ENCODE measurements at regions not wholly inside any gene's neighbourhood (a gene's known extent, or its start where the extent isn't known, plus 50 kb on each side); places are given as distances from the start of the nearest gene placed in this dataset.

- in situ Hi-C loops (cut with MboI; ENCODE audit: low sequenced_read_pairs) = no loop called here
Observed at GRCh38 chr2:217459680-217460405, 543.0 kb downstream of the TNS1 start.

- in situ Hi-C loops (cut with MboI; ENCODE audit: low sequenced_read_pairs) = no loop called here
Observed at GRCh38 chr2:217459016-217459415, 543.8 kb downstream of the TNS1 start.

GRCh38 chr2:217456016-217456415 is 546.8 kb downstream of the TNS1 start:
- in situ Hi-C loops (cut with MboI; ENCODE audit: low sequenced_read_pairs) = no loop called here

GRCh38 chr2:217452928-217453327 is 549.9 kb downstream of the TNS1 start:
- in situ Hi-C loops (cut with MboI; ENCODE audit: low sequenced_read_pairs) = no loop called here

- in situ Hi-C loops (cut with MboI; ENCODE audit: low sequenced_read_pairs) = no loop called here
Observed at GRCh38 chr2:217451666-217452065, 551.1 kb downstream of the TNS1 start.

GRCh38 chr2:217449444-217449843 is 553.4 kb downstream of the TNS1 start:
- in situ Hi-C loops (cut with MboI; ENCODE audit: low sequenced_read_pairs) = no loop called here

- in situ Hi-C loops (cut with MboI; ENCODE audit: low sequenced_read_pairs) = no loop called here
Observed at GRCh38 chr2:217448860-217449259, 553.9 kb downstream of the TNS1 start.

GRCh38 chr2:217445723-217446122 is 557.1 kb downstream of the TNS1 start:
- in situ Hi-C loops (cut with MboI; ENCODE audit: low sequenced_read_pairs) = no loop called here

- in situ Hi-C loops (cut with MboI; ENCODE audit: low sequenced_read_pairs) = no loop called here
Observed at GRCh38 chr2:217444932-217445331, 557.9 kb downstream of the TNS1 start.

- in situ Hi-C loops (cut with MboI; ENCODE audit: low sequenced_read_pairs) = no loop called here
Observed at GRCh38 chr2:217444509-217444908, 558.3 kb downstream of the TNS1 start.

- in situ Hi-C loops (cut with MboI; ENCODE audit: low sequenced_read_pairs) = no loop called here
Observed at GRCh38 chr2:217443601-217444000, 559.2 kb downstream of the TNS1 start.

- in situ Hi-C loops (cut with MboI; ENCODE audit: low sequenced_read_pairs) = no loop called here
Observed at GRCh38 chr2:217440000-217440399, 562.8 kb downstream of the TNS1 start.

GRCh38 chr2:217438821-217439220 is 564.0 kb downstream of the TNS1 start:
- in situ Hi-C loops (cut with MboI; ENCODE audit: low sequenced_read_pairs) = no loop called here

- in situ Hi-C loops (cut with MboI; ENCODE audit: low sequenced_read_pairs) = no loop called here
Observed at GRCh38 chr2:217438136-217438535, 564.7 kb downstream of the TNS1 start.

GRCh38 chr2:217437290-217437870 is 565.4 kb downstream of the TNS1 start:
- in situ Hi-C loops (cut with MboI; ENCODE audit: low sequenced_read_pairs) = no loop called here

- in situ Hi-C loops (cut with MboI; ENCODE audit: low sequenced_read_pairs) = no loop called here
Observed at GRCh38 chr2:217436386-217436785, 566.4 kb downstream of the TNS1 start.

GRCh38 chr2:217434180-217434975 is 568.4 kb downstream of the TNS1 start:
- in situ Hi-C loops (cut with MboI; ENCODE audit: low sequenced_read_pairs) = no loop called here

GRCh38 chr2:217433522-217433921 is 569.3 kb downstream of the TNS1 start:
- in situ Hi-C loops (cut with MboI; ENCODE audit: low sequenced_read_pairs) = no loop called here

GRCh38 chr2:217431577-217432269 is 571.1 kb downstream of the TNS1 start:
- in situ Hi-C loops (cut with MboI; ENCODE audit: low sequenced_read_pairs) = no loop called here

- in situ Hi-C loops (cut with MboI; ENCODE audit: low sequenced_read_pairs) = no loop called here
Observed at GRCh38 chr2:217430916-217431576, 571.2 kb upstream of the TNP1 start.

GRCh38 chr2:217429981-217430500 is 570.2 kb upstream of the TNP1 start:
- in situ Hi-C loops (cut with MboI; ENCODE audit: low sequenced_read_pairs) = no loop called here
